GM21515 (cell line): ENCODE measurements at regions not wholly inside any gene's neighbourhood (a gene's known extent, or its start where the extent isn't known, plus 50 kb on each side); places are given as distances from the start of the nearest gene placed in this dataset.

ENCODE experiments used
- ATAC-seq: cut with Tn5 transposase; IDR thresholded peaks from one replicate; pipeline ENCODE4 v1.9.1; 2021; ENCODE audit not compliant: unreplicated experiment

GRCh38 chr3:147582642-147583041 lies 173.5 kb downstream of the ZIC1 start:
- ATAC-seq, result no peak

GRCh38 chr3:147589016-147589415 lies 179.9 kb downstream of the ZIC1 start:
- ATAC-seq, result no peak

- ATAC-seq, result no peak
Measured at GRCh38 chr3:147604136-147604535, 195.0 kb downstream of the ZIC1 start.

GRCh38 chr3:147613725-147614124 lies 204.6 kb downstream of the ZIC1 start:
- ATAC-seq, result no peak

GRCh38 chr3:147614210-147614609 lies 205.0 kb downstream of the ZIC1 start:
- ATAC-seq, result no peak

- no peak for ATAC-seq
Measured at GRCh38 chr3:147615035-147615434, 205.9 kb downstream of the ZIC1 start.

- ATAC-seq, result no peak
Measured at GRCh38 chr3:147616998-147617619, 207.9 kb downstream of the ZIC1 start.

- ATAC-seq, result no peak
Measured at GRCh38 chr3:147618691-147619090, 209.5 kb downstream of the ZIC1 start.

- no peak for ATAC-seq
Measured at GRCh38 chr3:147619921-147620560, 210.9 kb downstream of the ZIC1 start.

GRCh38 chr3:147620906-147621305 lies 211.7 kb downstream of the ZIC1 start:
- ATAC-seq, result no peak

GRCh38 chr3:147630921-147631415 lies 221.8 kb downstream of the ZIC1 start:
- ATAC-seq, result no peak

- ATAC-seq, result no peak
Measured at GRCh38 chr3:147640781-147641180, 231.6 kb downstream of the ZIC1 start.

- no peak for ATAC-seq
Measured at GRCh38 chr3:147645761-147646160, 236.6 kb downstream of the ZIC1 start.

- ATAC-seq, result no peak
Measured at GRCh38 chr3:147649475-147649874, 240.3 kb downstream of the ZIC1 start.

- ATAC-seq, result no peak
Measured at GRCh38 chr3:147651107-147651778, 242.1 kb downstream of the ZIC1 start.

- ATAC-seq, result no peak
Measured at GRCh38 chr3:147652651-147653366, 243.6 kb downstream of the ZIC1 start.

- ATAC-seq, result no peak
Measured at GRCh38 chr3:147653367-147653923, 244.3 kb downstream of the ZIC1 start.

- no peak for ATAC-seq
Measured at GRCh38 chr3:147654827-147655226, 245.7 kb downstream of the ZIC1 start.

GRCh38 chr3:147655236-147655635 lies 246.1 kb downstream of the ZIC1 start:
- no peak for ATAC-seq

GRCh38 chr3:147656023-147656422 lies 246.9 kb downstream of the ZIC1 start:
- ATAC-seq, result no peak

- ATAC-seq, result no peak
Measured at GRCh38 chr3:147661916-147662315, 252.8 kb downstream of the ZIC1 start.
